Stimulated activated naive CD8-positive, alpha-beta T cell treated with anti-CD3 and anti-CD28 coated beads, Interleukin-15, Interleukin-2, amounts not matched to agents 100 U/mL and 50 U/mL, for 24 hours (primary cell): ENCODE measurements at regions not wholly inside any gene's neighbourhood (a gene's known extent, or its start where the extent isn't known, plus 50 kb on each side); places are given as distances from the start of the nearest gene placed in this dataset.
"Not testable (repeated sequence)": the region's sequence is repeated elsewhere in the genome, so short reads cannot be mapped to it uniquely, and the experiment has no call there.

ENCODE experiments used
- ATAC-seq: fragments of 150-1000 bp; cut with Tn5 transposase; one replicate; pipeline ENCODE4 v1.10.0; 2021
- DNase-seq: peaks from one replicate; pipeline ENCODE4 v3.0.0; 2021

GRCh38 chr4:123674762-123675465 lies 278.3 kb downstream of the SPRY1 start:
- no peak for ATAC-seq
- DNase-seq = no peak

GRCh38 chr4:123675567-123675966 lies 279.0 kb downstream of the SPRY1 start:
- DNase-seq (no peak), ATAC-seq (no peak)

GRCh38 chr4:123676071-123676889 lies 279.7 kb downstream of the SPRY1 start:
- no peak for DNase-seq
- ATAC-seq = no peak

- DNase-seq (no peak), ATAC-seq (no peak)
Measured at GRCh38 chr4:123676890-123677229, 280.3 kb downstream of the SPRY1 start.

- DNase-seq (no peak), ATAC-seq (no peak)
Measured at GRCh38 chr4:123682931-123683330, 286.3 kb downstream of the SPRY1 start.

- ATAC-seq, DNase-seq: not testable (repeated sequence)
Measured at GRCh38 chr4:123684937-123685336, 288.3 kb downstream of the SPRY1 start.

- ATAC-seq, DNase-seq: not testable (repeated sequence)
Measured at GRCh38 chr4:123695531-123695930, 298.9 kb downstream of the SPRY1 start.

- ATAC-seq = no peak
- no peak for DNase-seq
Measured at GRCh38 chr4:123696687-123697086, 300.1 kb downstream of the SPRY1 start.

GRCh38 chr4:123698556-123698955 lies 302.0 kb downstream of the SPRY1 start:
- ATAC-seq = no peak
- DNase-seq = no peak

GRCh38 chr4:123699880-123700771 lies 303.5 kb downstream of the SPRY1 start:
- no peak for ATAC-seq
- DNase-seq = no peak

GRCh38 chr4:123701131-123701575 lies 304.6 kb downstream of the SPRY1 start:
- no peak for DNase-seq
- no peak for ATAC-seq

- no peak for DNase-seq
Measured at GRCh38 chr4:123705419-123705818, 308.8 kb downstream of the SPRY1 start.

GRCh38 chr4:123706973-123707372 lies 310.4 kb downstream of the SPRY1 start:
- no peak for DNase-seq
- ATAC-seq = no peak

More at GRCh38 chr4:123705419-123705818, 308.8 kb downstream of the SPRY1 start:
- no peak for ATAC-seq

- ATAC-seq (no peak), DNase-seq (no peak)
Measured at GRCh38 chr4:123708902-123709301, 312.3 kb downstream of the SPRY1 start.

GRCh38 chr4:123709336-123709735 lies 312.7 kb downstream of the SPRY1 start:
- DNase-seq (no peak), ATAC-seq (no peak)

GRCh38 chr4:123731035-123731434 lies 334.4 kb downstream of the SPRY1 start:
- ATAC-seq = no peak
- no peak for DNase-seq

GRCh38 chr4:123737156-123737555 lies 340.6 kb downstream of the SPRY1 start:
- ATAC-seq = no peak

GRCh38 chr4:123739806-123740205 lies 343.2 kb downstream of the SPRY1 start:
- DNase-seq = no peak
- no peak for ATAC-seq

More at GRCh38 chr4:123737156-123737555, 340.6 kb downstream of the SPRY1 start:
- DNase-seq = no peak

- DNase-seq (no peak), ATAC-seq (no peak)
Measured at GRCh38 chr4:123740236-123740635, 343.6 kb downstream of the SPRY1 start.

GRCh38 chr4:123741906-123742305 lies 345.3 kb downstream of the SPRY1 start:
- DNase-seq (no peak), ATAC-seq (no peak)

- no peak for DNase-seq
- no peak for ATAC-seq
Measured at GRCh38 chr4:123743848-123744247, 347.3 kb downstream of the SPRY1 start.

GRCh38 chr4:123744664-123745290 lies 348.2 kb downstream of the SPRY1 start:
- ATAC-seq = no peak

More at GRCh38 chr4:123744664-123745290, 348.2 kb downstream of the SPRY1 start:
- DNase-seq = no peak
